ENCODE measurements at regions not wholly inside any gene's neighbourhood (a gene's known extent, or its start where the extent isn't known, plus 50 kb on each side); places are given as distances from the start of the nearest gene placed in this dataset.

- TF ChIP-seq, protein P1, sequence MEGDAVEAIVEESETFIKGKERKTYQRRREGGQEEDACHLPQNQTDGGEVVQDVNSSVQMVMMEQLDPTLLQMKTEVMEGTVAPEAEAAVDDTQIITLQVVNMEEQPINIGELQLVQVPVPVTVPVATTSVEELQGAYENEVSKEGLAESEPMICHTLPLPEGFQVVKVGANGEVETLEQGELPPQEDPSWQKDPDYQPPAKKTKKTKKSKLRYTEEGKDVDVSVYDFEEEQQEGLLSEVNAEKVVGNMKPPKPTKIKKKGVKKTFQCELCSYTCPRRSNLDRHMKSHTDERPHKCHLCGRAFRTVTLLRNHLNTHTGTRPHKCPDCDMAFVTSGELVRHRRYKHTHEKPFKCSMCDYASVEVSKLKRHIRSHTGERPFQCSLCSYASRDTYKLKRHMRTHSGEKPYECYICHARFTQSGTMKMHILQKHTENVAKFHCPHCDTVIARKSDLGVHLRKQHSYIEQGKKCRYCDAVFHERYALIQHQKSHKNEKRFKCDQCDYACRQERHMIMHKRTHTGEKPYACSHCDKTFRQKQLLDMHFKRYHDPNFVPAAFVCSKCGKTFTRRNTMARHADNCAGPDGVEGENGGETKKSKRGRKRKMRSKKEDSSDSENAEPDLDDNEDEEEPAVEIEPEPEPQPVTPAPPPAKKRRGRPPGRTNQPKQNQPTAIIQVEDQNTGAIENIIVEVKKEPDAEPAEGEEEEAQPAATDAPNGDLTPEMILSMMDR (conservative IDR thresholded peaks at IDR 0.05; ENCODE audit: low read length), result no peak
- no peak for TF ChIP-seq EZH2phosphoT487 (IDR thresholded peaks at IDR 0.05; ENCODE audit: borderline replicate concordance)
Measured at GRCh38 chr7:57362868-57363267, 87.1 kb upstream of the ZNF716 start.

Data from Loucy (cell line).